ENCODE measurements at regions not wholly inside any gene's neighbourhood (a gene's known extent, or its start where the extent isn't known, plus 50 kb on each side); places are given as distances from the start of the nearest gene placed in this dataset.

GRCh38 chr5:91232523-91232922 is 150.6 kb downstream of the ARRDC3 start:
- TF ChIP-seq CTCF (IDR thresholded peaks at IDR 0.05; ENCODE audit: low read depth, low read length): no peak
- TF ChIP-seq POLR2A (IDR thresholded peaks at IDR 0.05; ENCODE audit: extremely low read depth, insufficient read length): no peak
- no peak for TF ChIP-seq MYC (IDR thresholded peaks at IDR 0.05; ENCODE audit: low read depth, low read length)
